Astrocyte (in vitro differentiated cells and primary cell): ENCODE measurements at regions not wholly inside any gene's neighbourhood (a gene's known extent, or its start where the extent isn't known, plus 50 kb on each side); places are given as distances from the start of the nearest gene placed in this dataset.

Experiments used
- DNase-seq: peaks from one replicate; pipeline ENCODE4 v3.0.0-alpha.2; 2010; ENCODE audit warnings: low read depth
- FAIRE-seq: peaks from 2 replicates; lab custom pipeline; 2011; peaks lifted over from hg19 to GRCh38; lab: Jason Lieb, UNC
- H2AFZ ChIP-seq: 2 replicates; pipeline ENCODE4 v1.6.0; 2012; ENCODE audit warnings: low read depth, low read length, inconsistent platforms
- H3K27ac ChIP-seq: 2 replicates; pipeline ENCODE4 v1.5.1; 2011; ENCODE audit warnings: low read depth, low read length, inconsistent platforms
- H3K27me3 ChIP-seq: 2 replicates; pipeline ENCODE4 v1.6.0; 2011; ENCODE audit warnings: low read length, inconsistent platforms; ENCODE audit not compliant: insufficient read depth
- H3K36me3 ChIP-seq: 2 replicates; pipeline ENCODE4 v1.5.1; 2011; ENCODE audit warnings: low read length, inconsistent platforms; ENCODE audit not compliant: insufficient read depth
- H3K4me1 ChIP-seq: 2 replicates; pipeline ENCODE4 v1.5.1; 2011; ENCODE audit warnings: low read length, inconsistent platforms; ENCODE audit not compliant: insufficient read depth
- H3K4me2 ChIP-seq: 2 replicates; pipeline ENCODE4 v1.6.0; 2012; ENCODE audit warnings: low read length, inconsistent platforms
- H3K4me3 ChIP-seq: 2 replicates; pipeline ENCODE4 v1.5.1; 2011; ENCODE audit warnings: low read depth, mild to moderate bottlenecking, low read length, inconsistent platforms; ENCODE audit not compliant: insufficient read depth
- H3K79me2 ChIP-seq: 2 replicates; pipeline ENCODE4 v1.6.0; 2012; ENCODE audit warnings: mild to moderate bottlenecking, low read length, inconsistent platforms; ENCODE audit not compliant: insufficient read depth
- H3K9ac ChIP-seq: 2 replicates; pipeline ENCODE4 v1.6.0; 2012; ENCODE audit warnings: mild to moderate bottlenecking, low read length, inconsistent platforms
- H3K9me3 ChIP-seq: 2 replicates; pipeline ENCODE4 v1.5.1; 2012; ENCODE audit warnings: low read depth, mild to moderate bottlenecking, low read length, inconsistent platforms; ENCODE audit not compliant: insufficient read depth
- H4K20me1 ChIP-seq: 2 replicates; pipeline ENCODE4 v1.6.0; 2012; ENCODE audit warnings: low read length, inconsistent platforms; ENCODE audit not compliant: insufficient read depth
- H3K27ac Mint-ChIP-seq: one replicate; pipeline ENCODE4 v1.8.0; 2021; ENCODE audit warnings: mild to moderate bottlenecking, mixed read lengths; ENCODE audit not compliant: unreplicated experiment
- H3K27me3 Mint-ChIP-seq: one replicate; pipeline ENCODE4 v1.8.0; 2021; ENCODE audit warnings: low read depth, mixed read lengths; ENCODE audit not compliant: unreplicated experiment
- H3K36me3 Mint-ChIP-seq: one replicate; pipeline ENCODE4 v1.8.0; 2021; ENCODE audit warnings: low read depth, mixed read lengths; ENCODE audit not compliant: unreplicated experiment
- H3K4me1 Mint-ChIP-seq: one replicate; pipeline ENCODE4 v1.8.0; 2021; ENCODE audit warnings: low read depth, mixed read lengths; ENCODE audit not compliant: unreplicated experiment
- H3K4me3 Mint-ChIP-seq: one replicate; pipeline ENCODE4 v1.8.0; 2021; ENCODE audit warnings: mild to moderate bottlenecking, moderate library complexity, mixed read lengths; ENCODE audit not compliant: unreplicated experiment
- H3K9me3 Mint-ChIP-seq: one replicate; pipeline ENCODE4 v1.8.0; 2021; ENCODE audit warnings: mild to moderate bottlenecking, mixed read lengths; ENCODE audit not compliant: unreplicated experiment
- EZH2 ChIP-seq: IDR thresholded peaks from 2 replicates; pipeline ENCODE4 v1.6.1; 2012; ENCODE audit warnings: mild to moderate bottlenecking, low read length, inconsistent platforms; ENCODE audit not compliant: insufficient read depth
- TF ChIP-seq, protein P1 (sequence below): IDR thresholded peaks from 2 replicates; pipeline ENCODE4 v1.5.1; 2011; ENCODE audit warnings: low read depth, mild to moderate bottlenecking, inconsistent platforms, low read length, moderate library complexity; ENCODE audit not compliant: insufficient read depth

DNA sequence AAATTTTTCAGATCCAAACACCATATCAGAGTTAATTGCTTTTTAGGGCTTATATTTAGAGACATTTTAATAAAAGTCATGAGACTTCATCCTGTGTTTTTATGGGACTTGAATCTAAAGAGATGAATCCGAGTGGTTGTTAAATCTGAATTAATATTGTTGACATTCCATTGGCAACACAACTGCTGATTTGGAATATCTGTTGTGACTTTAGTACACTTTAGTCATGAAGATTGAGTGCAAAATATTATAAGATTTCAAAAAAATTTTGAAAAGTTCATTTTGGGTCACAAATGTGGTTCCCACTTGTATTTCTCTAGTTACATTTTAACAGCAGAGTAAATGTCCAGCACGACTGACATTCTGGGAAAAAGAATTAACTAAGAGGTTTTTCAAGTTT, 442.7 kb upstream of the HSF2 start:
- Histone ChIP-seq H3K27ac (no peak overlapping the region), H3K9me3 (no peaks in the 10 kb centered on the region), H3K27me3 (no peaks in the 10 kb centered on the region), H3K4me1 (peaks cover 8% of the 10 kb centered on the region), H3K4me2 (no peak overlapping the region), H2AFZ (no peak overlapping the region), H4K20me1 (no peaks in the 10 kb centered on the region), H3K36me3 (no peaks in the 10 kb centered on the region), H3K79me2 (no peaks in the 10 kb centered on the region), H3K9ac (no peak overlapping the region), H3K4me3 (no peak overlapping the region)
- H3K4me3 Mint-ChIP-seq, result no peak overlapping the region
- FAIRE-seq (no peak), DNase-seq (no peak)
- no peaks in the 10 kb centered on the region for H3K36me3 Mint-ChIP-seq
- no peak overlapping the region for H3K27ac Mint-ChIP-seq
- no peak for TF ChIP-seq EZH2
- TF ChIP-seq, protein P1, sequence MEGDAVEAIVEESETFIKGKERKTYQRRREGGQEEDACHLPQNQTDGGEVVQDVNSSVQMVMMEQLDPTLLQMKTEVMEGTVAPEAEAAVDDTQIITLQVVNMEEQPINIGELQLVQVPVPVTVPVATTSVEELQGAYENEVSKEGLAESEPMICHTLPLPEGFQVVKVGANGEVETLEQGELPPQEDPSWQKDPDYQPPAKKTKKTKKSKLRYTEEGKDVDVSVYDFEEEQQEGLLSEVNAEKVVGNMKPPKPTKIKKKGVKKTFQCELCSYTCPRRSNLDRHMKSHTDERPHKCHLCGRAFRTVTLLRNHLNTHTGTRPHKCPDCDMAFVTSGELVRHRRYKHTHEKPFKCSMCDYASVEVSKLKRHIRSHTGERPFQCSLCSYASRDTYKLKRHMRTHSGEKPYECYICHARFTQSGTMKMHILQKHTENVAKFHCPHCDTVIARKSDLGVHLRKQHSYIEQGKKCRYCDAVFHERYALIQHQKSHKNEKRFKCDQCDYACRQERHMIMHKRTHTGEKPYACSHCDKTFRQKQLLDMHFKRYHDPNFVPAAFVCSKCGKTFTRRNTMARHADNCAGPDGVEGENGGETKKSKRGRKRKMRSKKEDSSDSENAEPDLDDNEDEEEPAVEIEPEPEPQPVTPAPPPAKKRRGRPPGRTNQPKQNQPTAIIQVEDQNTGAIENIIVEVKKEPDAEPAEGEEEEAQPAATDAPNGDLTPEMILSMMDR, result no peak
- no peaks in the 10 kb centered on the region for H3K27me3 Mint-ChIP-seq
- H3K9me3 Mint-ChIP-seq, result peaks cover 3% of the 10 kb centered on the region
- peaks cover 7% of the 10 kb centered on the region for H3K4me1 Mint-ChIP-seq

DNA sequence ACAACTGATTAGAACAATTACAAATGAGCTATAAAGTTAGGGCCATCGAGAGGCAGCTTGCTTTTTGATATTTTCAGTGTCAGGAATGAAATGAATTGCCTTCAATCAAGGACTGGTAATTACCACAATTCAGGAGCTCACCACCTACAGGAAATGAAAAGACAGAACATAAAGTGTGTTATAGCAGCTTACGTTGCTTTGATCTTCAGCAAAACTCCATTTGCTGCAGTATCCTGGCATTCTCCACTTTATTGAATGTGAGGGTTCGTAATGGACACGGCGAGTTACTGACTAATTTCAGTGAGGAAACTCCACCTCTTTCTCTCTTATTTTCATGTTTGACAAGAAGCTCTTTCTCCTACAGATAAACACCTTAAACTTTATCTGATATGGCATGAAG, 440.0 kb upstream of the HSF2 start:
- Mint-ChIP-seq H3K27ac (no peak overlapping the region), H3K36me3 (no peaks in the 10 kb centered on the region), H3K4me3 (no peak overlapping the region), H3K27me3 (no peaks in the 10 kb centered on the region), H3K9me3 (no peaks in the 10 kb centered on the region), H3K4me1 (no peaks in the 10 kb centered on the region)
- no peak overlapping the region for H3K4me3 ChIP-seq
- no peak overlapping the region for H2AFZ ChIP-seq
- FAIRE-seq, result peak; percentile 17
- TF ChIP-seq EZH2, result no peak
- TF ChIP-seq, protein P1, result no peak
- no peak overlapping the region for H3K9ac ChIP-seq
- no peak overlapping the region for H3K27ac ChIP-seq
- no peaks in the 10 kb centered on the region for H3K36me3 ChIP-seq
- no peak overlapping the region for H3K4me2 ChIP-seq
- no peaks in the 10 kb centered on the region for H3K4me1 ChIP-seq
- H3K79me2 ChIP-seq, result no peaks in the 10 kb centered on the region
- H3K9me3 ChIP-seq, result no peaks in the 10 kb centered on the region
- H3K27me3 ChIP-seq, result no peaks in the 10 kb centered on the region
- no peaks in the 10 kb centered on the region for H4K20me1 ChIP-seq
- no peak for DNase-seq

DNA sequence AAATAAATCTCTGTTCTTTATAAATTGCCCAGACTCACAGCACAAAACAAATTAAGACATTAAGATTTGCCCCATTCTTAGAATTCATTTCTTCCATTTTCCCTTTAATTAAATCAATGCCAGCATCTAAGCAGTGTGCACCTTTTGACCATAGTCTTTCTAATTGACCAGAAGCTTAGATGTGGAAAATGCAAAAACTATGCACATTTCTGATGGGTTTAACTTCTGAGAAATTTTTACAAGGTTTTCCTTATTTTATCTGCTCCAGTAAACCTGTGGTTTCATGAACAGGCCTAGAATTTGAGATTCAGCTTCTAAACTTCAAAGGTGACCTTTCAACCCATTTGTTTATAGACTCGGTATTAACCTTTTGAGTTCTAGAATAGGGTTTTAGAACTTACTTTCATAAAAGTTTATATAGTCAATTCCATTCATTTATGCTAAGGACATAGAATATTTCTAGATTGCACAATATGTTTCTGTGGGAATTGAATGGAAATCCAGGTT, 437.8 kb upstream of the HSF2 start:
- Histone ChIP-seq H3K4me3 (no peak overlapping the region), H2AFZ (no peak overlapping the region), H3K4me1 (no peaks in the 10 kb centered on the region), H3K36me3 (no peaks in the 10 kb centered on the region), H3K4me2 (no peak overlapping the region), H4K20me1 (no peaks in the 10 kb centered on the region), H3K9ac (no peak overlapping the region), H3K27me3 (no peaks in the 10 kb centered on the region), H3K9me3 (no peaks in the 10 kb centered on the region), H3K27ac (no peak overlapping the region), H3K79me2 (no peaks in the 10 kb centered on the region)
- no peaks in the 10 kb centered on the region for H3K4me1 Mint-ChIP-seq
- FAIRE-seq (no peak), DNase-seq (no peak)
- no peak overlapping the region for H3K4me3 Mint-ChIP-seq
- no peaks in the 10 kb centered on the region for H3K9me3 Mint-ChIP-seq
- H3K36me3 Mint-ChIP-seq, result no peaks in the 10 kb centered on the region
- no peak overlapping the region for H3K27ac Mint-ChIP-seq
- TF ChIP-seq, protein P1, result no peak
- TF ChIP-seq EZH2, result no peak
- H3K27me3 Mint-ChIP-seq, result no peaks in the 10 kb centered on the region
